OCI-LY1 (cell line): ENCODE measurements at regions not wholly inside any gene's neighbourhood (a gene's known extent, or its start where the extent isn't known, plus 50 kb on each side); places are given as distances from the start of the nearest gene placed in this dataset.

ENCODE experiments used
- H2AFZ ChIP-seq: fragments of 200-600 bp; sonication (generic), shearing (Covaris generic); 2 replicates; pipeline ENCODE4 v1.6.0; 2014; ENCODE audit warnings: antibody characterized with exemption, mild to moderate bottlenecking, low read length
- H3F3A ChIP-seq: fragments of 200-600 bp; sonication (generic), shearing (Covaris generic); 2 replicates; pipeline ENCODE4 v1.6.0; 2014; ENCODE audit warnings: mild to moderate bottlenecking, antibody characterized with exemption, low read length, moderate library complexity; ENCODE audit not compliant: insufficient read depth
- H3K27ac ChIP-seq: fragments of 200-600 bp; sonication (generic); 2 replicates; pipeline ENCODE4 v1.5.1; 2014; ENCODE audit warnings: low read length, mixed run types, mild to moderate bottlenecking, low read depth; ENCODE audit not compliant: poor library complexity, severe bottlenecking
- H3K27me3 ChIP-seq: fragments of 200-600 bp; sonication (generic); 2 replicates; pipeline ENCODE4 v1.6.0; 2014; ENCODE audit warnings: antibody characterized with exemption, mild to moderate bottlenecking, low read length, moderate library complexity; ENCODE audit not compliant: insufficient read depth
- H3K36me3 ChIP-seq: fragments of 200-600 bp; sonication (generic); 2 replicates; pipeline ENCODE4 v1.6.1; 2014; ENCODE audit warnings: mild to moderate bottlenecking, antibody characterized with exemption, low read length, moderate library complexity, mixed read lengths; ENCODE audit not compliant: insufficient read depth
- H3K4me1 ChIP-seq: fragments of 200-600 bp; sonication (generic); 2 replicates; pipeline ENCODE4 v1.5.1; 2014; ENCODE audit warnings: mild to moderate bottlenecking, low read length, moderate library complexity; ENCODE audit not compliant: insufficient read depth, severe bottlenecking
- H3K4me2 ChIP-seq: fragments of 200-600 bp; sonication (generic), shearing (Covaris generic); 2 replicates; pipeline ENCODE4 v1.6.1; 2014; ENCODE audit warnings: low read length
- H3K4me3 ChIP-seq: fragments of 200-600 bp; sonication (generic); 2 replicates; pipeline ENCODE4 v1.5.1; 2014; ENCODE audit warnings: low read length, low read depth, mild to moderate bottlenecking, mixed read lengths; ENCODE audit not compliant: poor library complexity, severe bottlenecking
- H3K79me2 ChIP-seq: fragments of 200-600 bp; shearing (Covaris generic); 2 replicates; pipeline ENCODE4 v1.6.1; 2016; ENCODE audit warnings: mixed run types, low read length, mixed read lengths; ENCODE audit not compliant: insufficient read depth
- H3K9ac ChIP-seq: fragments of 200-600 bp; sonication (generic), shearing (Covaris generic); 2 replicates; pipeline ENCODE4 v1.6.1; 2014; ENCODE audit warnings: mild to moderate bottlenecking, low read length, mixed read lengths
- H3K9me2 ChIP-seq: fragments of 200-600 bp; sonication (generic), shearing (Covaris generic); 2 replicates; pipeline ENCODE4 v1.6.1; 2014; ENCODE audit warnings: low read depth, mild to moderate bottlenecking, low read length, mixed read lengths
- H3K9me3 ChIP-seq: fragments of 200-600 bp; shearing (Covaris generic); 2 replicates; pipeline ENCODE4 v1.6.1; 2014; ENCODE audit warnings: low read length, mixed read lengths
- H4K20me1 ChIP-seq: fragments of 200-600 bp; sonication (generic), shearing (Covaris generic); 2 replicates; pipeline ENCODE4 v1.6.0; 2016; ENCODE audit warnings: mild to moderate bottlenecking, low read length; ENCODE audit not compliant: insufficient read depth
- EZH2 ChIP-seq: fragments of 200-600 bp; sonication (generic), shearing (Covaris generic); IDR thresholded peaks from 2 replicates; pipeline ENCODE4 v1.8.0; 2017; ENCODE audit warnings: borderline replicate concordance, mixed run types, mild to moderate bottlenecking, antibody characterized with exemption, low read length, moderate library complexity, mixed read lengths
- TF ChIP-seq, protein P1 (sequence below): fragments of 200-600 bp; sonication (generic), shearing (Covaris generic); IDR thresholded peaks from 2 replicates; pipeline ENCODE4 v1.5.1; 2017; ENCODE audit warnings: mild to moderate bottlenecking, antibody characterized with exemption, low read length, moderate library complexity, mixed read lengths

DNA sequence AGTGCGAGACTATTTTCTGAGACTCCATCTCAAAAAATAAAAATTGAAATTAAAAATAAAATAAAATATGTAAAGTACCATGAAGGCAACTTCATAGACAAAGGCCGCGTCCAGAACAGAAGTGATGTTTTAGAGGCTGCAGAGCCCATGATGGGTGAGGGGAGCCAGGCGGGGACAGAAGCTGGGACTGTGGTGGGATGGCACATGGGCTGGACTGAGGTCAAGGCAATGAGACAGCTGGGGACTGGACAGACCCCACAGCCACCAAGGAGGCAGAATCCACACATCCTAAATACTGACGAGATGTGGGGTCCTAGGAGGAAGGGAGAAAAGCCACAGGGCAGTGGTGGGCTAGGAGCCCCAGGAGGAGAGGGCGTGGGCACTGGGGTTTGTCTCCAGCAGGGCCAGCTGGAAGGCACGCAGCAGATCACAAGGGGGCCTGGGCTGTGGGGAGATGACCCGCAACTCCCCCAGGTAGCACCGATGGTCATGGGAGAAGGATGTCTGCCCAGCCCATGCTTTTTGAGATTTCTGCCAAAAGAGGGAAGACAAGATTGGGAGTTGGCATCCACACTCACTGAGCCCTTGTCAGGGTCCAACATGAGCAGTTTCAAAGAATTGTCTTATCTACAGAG is 74.3 kb downstream of the KCNF1 start:
- TF ChIP-seq, protein P1, sequence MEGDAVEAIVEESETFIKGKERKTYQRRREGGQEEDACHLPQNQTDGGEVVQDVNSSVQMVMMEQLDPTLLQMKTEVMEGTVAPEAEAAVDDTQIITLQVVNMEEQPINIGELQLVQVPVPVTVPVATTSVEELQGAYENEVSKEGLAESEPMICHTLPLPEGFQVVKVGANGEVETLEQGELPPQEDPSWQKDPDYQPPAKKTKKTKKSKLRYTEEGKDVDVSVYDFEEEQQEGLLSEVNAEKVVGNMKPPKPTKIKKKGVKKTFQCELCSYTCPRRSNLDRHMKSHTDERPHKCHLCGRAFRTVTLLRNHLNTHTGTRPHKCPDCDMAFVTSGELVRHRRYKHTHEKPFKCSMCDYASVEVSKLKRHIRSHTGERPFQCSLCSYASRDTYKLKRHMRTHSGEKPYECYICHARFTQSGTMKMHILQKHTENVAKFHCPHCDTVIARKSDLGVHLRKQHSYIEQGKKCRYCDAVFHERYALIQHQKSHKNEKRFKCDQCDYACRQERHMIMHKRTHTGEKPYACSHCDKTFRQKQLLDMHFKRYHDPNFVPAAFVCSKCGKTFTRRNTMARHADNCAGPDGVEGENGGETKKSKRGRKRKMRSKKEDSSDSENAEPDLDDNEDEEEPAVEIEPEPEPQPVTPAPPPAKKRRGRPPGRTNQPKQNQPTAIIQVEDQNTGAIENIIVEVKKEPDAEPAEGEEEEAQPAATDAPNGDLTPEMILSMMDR: no peak
- TF ChIP-seq EZH2: no peak
- Histone ChIP-seq H3K36me3 (no peaks in the 10 kb centered on the region), H3K4me2 (no peak overlapping the region), H3K9me2 (no peaks in the 10 kb centered on the region), H3K27me3 (no peaks in the 10 kb centered on the region), H2AFZ (no peak overlapping the region), H3K9me3 (no peaks in the 10 kb centered on the region), H3K4me1 (no peaks in the 10 kb centered on the region), H3K9ac (no peak overlapping the region), H3K4me3 (no peak overlapping the region), H4K20me1 (no peaks in the 10 kb centered on the region), H3K79me2 (no peaks in the 10 kb centered on the region), H3K27ac (no peak overlapping the region), H3F3A (no peaks in the 10 kb centered on the region)

DNA sequence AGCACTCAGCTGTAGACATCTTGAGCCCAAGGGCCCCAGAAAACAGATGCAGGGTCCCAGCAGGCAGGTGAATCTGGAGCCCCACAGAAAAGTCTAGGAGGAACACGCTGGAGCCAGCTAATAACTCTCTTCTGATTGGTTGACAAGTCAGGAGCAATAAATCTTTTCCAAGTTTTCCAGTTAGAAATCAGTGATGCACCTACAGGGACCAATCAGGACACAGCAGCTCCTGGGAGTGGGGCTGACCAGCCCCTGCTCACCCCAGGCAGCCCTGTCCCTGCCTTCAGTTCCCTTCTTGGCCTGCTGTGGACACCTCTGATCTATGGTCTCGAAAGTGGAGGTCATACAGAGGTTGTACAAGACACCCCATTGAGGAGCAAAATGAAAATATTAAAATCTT is 75.7 kb downstream of the KCNF1 start:
- no peak overlapping the region for H3K27ac ChIP-seq
- TF ChIP-seq EZH2: no peak
- TF ChIP-seq, protein P1: no peak
- H4K20me1 ChIP-seq: no peaks in the 10 kb centered on the region
- no peaks in the 10 kb centered on the region for H3K79me2 ChIP-seq
- no peak overlapping the region for H3K4me2 ChIP-seq
- no peaks in the 10 kb centered on the region for H3K4me1 ChIP-seq
- H3K4me3 ChIP-seq: no peak overlapping the region
- H2AFZ ChIP-seq: no peak overlapping the region
- no peak overlapping the region for H3K9ac ChIP-seq
- no peaks in the 10 kb centered on the region for H3K9me2 ChIP-seq
- H3K36me3 ChIP-seq: no peaks in the 10 kb centered on the region
- no peaks in the 10 kb centered on the region for H3K9me3 ChIP-seq
- H3K27me3 ChIP-seq: no peaks in the 10 kb centered on the region
- H3F3A ChIP-seq: no peaks in the 10 kb centered on the region

GRCh38 chr2:10987861-10988260 is 76.1 kb downstream of the KCNF1 start:
- Histone ChIP-seq H3K36me3 (no peaks in the 10 kb centered on the region), H4K20me1 (no peaks in the 10 kb centered on the region), H3K9me3 (no peaks in the 10 kb centered on the region), H3K27me3 (no peaks in the 10 kb centered on the region), H3K4me2 (no peak overlapping the region), H3K4me3 (no peak overlapping the region), H2AFZ (no peak overlapping the region), H3K9ac (no peak overlapping the region), H3K4me1 (no peaks in the 10 kb centered on the region), H3K27ac (no peak overlapping the region), H3K79me2 (no peaks in the 10 kb centered on the region), H3F3A (no peaks in the 10 kb centered on the region), H3K9me2 (no peaks in the 10 kb centered on the region)
- TF ChIP-seq, protein P1: no peak
- TF ChIP-seq EZH2: no peak
